Large intestine (tissue), 3 donors: ENCODE measurements at regions not wholly inside any gene's neighbourhood (a gene's known extent, or its start where the extent isn't known, plus 50 kb on each side); places are given as distances from the start of the nearest gene placed in this dataset.

Experiments used
- DNase-seq, 2 donors: peaks; one replicate each; pipeline versions ENCODE4 v3.0.0 to v3.0.0-alpha.2; 2013
- H3K27ac ChIP-seq: one replicate; pipeline ENCODE4 v1.5.1; 2013; ENCODE audit warnings: low read length
- H3K27me3 ChIP-seq: 2 replicates; pipeline ENCODE4 v1.6.1; 2013; ENCODE audit warnings: low read length; ENCODE audit not compliant: control insufficient read depth, insufficient read depth
- H3K36me3 ChIP-seq: 2 replicates; pipeline ENCODE4 v1.6.1; 2013; ENCODE audit warnings: low read length; ENCODE audit not compliant: control insufficient read depth, insufficient read depth
- H3K4me1 ChIP-seq: one replicate; pipeline ENCODE4 v1.6.1; 2013; ENCODE audit warnings: low read length; ENCODE audit not compliant: control insufficient read depth, insufficient read depth
- H3K4me3 ChIP-seq: one replicate; pipeline ENCODE4 v1.5.1; 2013; ENCODE audit warnings: low read length
- H3K9me3 ChIP-seq: one replicate; pipeline ENCODE4 v1.6.1; 2013; ENCODE audit warnings: mild to moderate bottlenecking, low read depth, low read length, moderate library complexity; ENCODE audit not compliant: control insufficient read depth
- WGBS: methylation state at CpG from one replicate; pipeline ENCODE4 v1.1.5; 2013; ENCODE audit warnings: low lambda C conversion rate; ENCODE audit not compliant: insufficient coverage; 5-methylcytosine and 5-hydroxymethylcytosine counted together

DNA sequence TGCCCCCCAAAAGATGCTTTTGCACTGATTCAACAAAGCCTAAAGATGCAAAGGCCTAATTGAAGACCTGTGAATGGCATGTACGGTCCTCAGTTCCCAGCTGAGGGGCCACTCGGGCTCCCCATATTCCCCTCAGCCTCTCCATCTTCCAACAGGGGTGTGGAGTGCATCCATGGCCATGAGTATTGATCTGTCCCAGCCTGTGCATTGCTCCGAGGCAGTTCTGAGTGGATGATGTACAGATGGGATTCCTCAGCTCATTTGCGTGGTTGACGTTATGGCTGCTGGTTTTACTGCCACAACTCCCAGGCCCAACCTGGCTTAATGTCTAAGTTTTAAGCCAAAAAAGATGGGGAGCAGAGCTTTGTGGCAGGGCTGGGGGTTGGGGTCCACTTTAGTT is 162.7 kb upstream of the ZNF267 start:
- no CpG with 5 or more reads among the region's 5 CpGs for WGBS
- H3K36me3 ChIP-seq: peaks cover 37% of the 10 kb centered on the region
- no peak overlapping the region for H3K4me3 ChIP-seq
- no peaks in the 10 kb centered on the region for H3K9me3 ChIP-seq
- no peaks in the 10 kb centered on the region for H3K27me3 ChIP-seq
- DNase-seq: no peak
- no peak overlapping the region for H3K27ac ChIP-seq
- peaks cover 10% of the 10 kb centered on the region for H3K4me1 ChIP-seq

DNA sequence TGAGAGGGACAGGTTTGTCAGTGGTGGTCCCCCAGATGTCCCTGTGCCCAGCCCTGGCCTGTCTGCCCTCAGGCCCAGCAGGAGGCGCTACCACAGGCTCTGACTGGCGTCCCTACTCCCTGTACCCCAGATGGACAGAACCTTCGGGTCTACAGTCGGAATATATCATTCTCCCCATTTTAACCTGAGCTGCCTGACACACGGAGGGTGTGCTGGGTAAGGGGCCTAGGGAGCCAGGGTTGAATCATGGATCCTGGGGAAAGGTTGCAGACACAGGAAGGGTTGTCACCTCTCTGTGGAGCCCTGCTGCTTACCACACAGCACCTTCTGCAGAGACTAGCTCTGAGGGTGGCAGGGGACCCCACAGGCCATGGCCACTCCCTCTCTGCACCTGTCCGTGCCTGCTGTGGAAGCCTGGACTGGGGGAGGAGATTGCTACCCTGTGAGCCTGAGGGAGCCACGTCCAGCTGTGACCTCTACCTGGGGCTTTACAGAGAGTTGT is 162.2 kb upstream of the ZNF267 start:
- WGBS: no CpG with 5 or more reads among the region's 7 CpGs
- Histone ChIP-seq H3K4me1 (peaks cover 10% of the 10 kb centered on the region), H3K36me3 (peaks cover 36% of the 10 kb centered on the region), H3K4me3 (no peak overlapping the region), H3K27me3 (no peaks in the 10 kb centered on the region), H3K27ac (no peak overlapping the region), H3K9me3 (no peaks in the 10 kb centered on the region)
- no peak for DNase-seq

DNA sequence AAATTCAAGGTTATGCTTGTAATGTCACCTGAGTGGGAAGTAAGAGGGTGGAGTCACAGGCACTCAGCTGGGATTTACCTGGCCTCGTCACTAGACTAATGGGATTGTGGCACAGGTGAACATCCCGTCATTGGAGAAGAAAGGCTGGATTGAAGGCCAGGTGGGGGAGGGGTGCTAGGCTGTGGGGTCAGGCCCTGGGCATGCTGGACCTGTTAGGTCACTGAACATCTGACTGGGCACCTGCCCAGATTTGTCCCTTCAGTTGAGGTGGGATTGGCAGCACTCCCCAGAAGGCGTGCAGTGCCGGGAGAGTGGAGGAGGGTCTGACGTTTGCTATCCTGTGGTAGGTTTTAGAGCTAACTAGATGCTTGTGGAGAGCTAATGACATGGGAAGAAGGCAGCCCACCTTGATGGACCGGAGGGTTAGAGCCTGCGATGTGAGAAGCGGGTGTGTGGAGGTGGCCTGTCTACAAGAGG is 161.5 kb upstream of the ZNF267 start:
- Histone ChIP-seq H3K9me3 (no peaks in the 10 kb centered on the region), H3K27ac (no peak overlapping the region), H3K27me3 (no peaks in the 10 kb centered on the region), H3K4me1 (peaks cover 10% of the 10 kb centered on the region), H3K4me3 (no peak overlapping the region), H3K36me3 (peaks cover 29% of the 10 kb centered on the region)
- no peak for DNase-seq
- WGBS: no CpG with 5 or more reads among the region's 8 CpGs

DNA sequence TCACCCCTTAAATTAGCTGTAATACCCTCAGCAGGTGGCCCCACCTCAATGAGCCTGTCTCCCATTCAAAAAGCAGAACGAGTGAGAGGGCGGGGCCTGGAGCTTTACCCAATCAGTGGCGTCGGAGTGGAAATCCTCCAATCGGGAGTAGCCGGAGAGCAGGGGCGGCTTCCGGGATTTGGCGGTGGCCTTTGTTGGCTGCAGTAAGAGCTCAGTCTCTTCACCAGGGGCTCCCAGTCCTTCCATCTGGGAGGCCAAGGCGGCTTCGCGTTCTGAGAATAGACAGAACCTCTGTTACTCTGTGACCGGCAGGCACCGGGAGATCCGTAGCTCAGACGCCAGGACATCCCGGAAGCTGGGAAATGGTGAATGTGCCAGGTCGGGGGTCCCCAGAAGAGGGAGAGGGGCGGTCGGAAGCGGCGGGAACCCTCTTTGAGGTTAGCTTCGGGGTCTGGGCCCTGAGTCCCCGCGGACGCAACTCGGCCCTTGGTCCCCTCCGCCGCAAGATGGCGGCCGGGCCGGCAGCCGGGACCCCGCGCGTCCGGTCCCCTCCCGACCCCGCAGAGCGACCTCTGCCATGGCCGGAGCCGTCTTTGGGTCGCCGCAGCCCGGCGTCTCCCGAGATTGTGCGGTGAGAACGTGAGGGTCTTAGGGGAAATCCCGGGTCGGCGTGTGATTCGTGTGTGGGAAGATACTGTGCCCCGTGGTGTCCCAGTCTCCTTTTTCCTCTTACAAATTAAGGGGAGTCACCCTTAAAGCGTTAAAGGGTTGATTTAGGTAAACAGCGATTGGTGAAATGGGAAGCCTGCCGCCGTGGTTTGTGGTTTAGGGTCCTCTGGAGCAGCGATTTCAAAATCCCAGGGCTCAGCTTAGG is 160.3 kb upstream of the ZNF267 start:
- Histone ChIP-seq H3K9me3 (no peaks in the 10 kb centered on the region), H3K36me3 (peaks cover 17% of the 10 kb centered on the region), H3K4me1 (peaks cover 10% of the 10 kb centered on the region), H3K4me3 (peak overlapping the region; percentile 89), H3K27ac (peak overlapping the region; percentile 84), H3K27me3 (no peaks in the 10 kb centered on the region)
- no CpG with 5 or more reads among the region's 59 CpGs for WGBS
- peak; percentile 90 to 93 for DNase-seq

DNA sequence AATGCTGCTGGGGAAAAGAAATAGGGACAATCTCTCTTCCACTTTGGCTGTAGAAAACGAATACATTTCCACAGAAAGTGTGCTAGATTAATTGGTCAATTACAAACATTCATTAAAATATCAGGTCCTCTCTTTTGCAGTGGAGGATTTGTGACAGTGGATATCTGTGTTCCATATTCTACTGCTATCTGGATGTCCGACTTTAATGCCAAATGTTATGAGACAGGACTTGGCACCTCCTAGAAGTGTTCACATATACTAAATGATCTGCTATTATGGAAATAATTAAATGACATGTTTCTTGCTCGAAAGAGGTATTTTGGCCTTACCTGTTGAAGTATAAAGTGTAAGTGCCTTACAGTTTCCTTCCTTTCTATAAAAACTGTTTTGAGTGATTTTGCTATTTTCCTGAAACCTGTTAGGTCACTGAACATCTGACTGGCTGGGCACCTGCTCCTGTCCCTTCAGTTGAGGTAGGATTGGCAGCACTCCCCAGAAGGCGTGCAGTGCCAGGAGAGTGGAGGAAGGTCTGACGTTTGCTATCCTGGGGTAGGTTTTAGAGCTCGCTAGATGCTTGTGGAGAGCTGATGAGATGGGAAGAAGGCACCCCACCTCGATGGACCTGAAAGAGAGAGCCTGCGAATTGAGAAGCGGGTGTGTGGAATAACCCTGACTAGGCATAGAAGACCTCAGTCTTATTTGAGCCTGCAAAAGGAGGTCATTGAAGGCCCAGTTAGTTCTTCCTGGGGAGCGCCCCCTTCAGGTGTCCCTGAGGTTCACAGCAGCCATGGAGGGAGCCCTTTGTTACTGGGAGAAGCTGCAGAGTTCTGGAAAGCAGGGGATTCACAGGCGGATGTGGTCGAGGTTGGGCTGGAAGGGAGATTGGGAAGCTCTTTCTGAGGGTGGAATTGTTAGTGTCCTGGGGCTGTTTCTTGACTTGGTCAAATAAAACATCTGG is 159.4 kb upstream of the ZNF267 start:
- H3K9me3 ChIP-seq: no peaks in the 10 kb centered on the region
- H3K4me3 ChIP-seq: peak overlapping the region; percentile 89
- H3K27me3 ChIP-seq: no peaks in the 10 kb centered on the region
- peak overlapping the region; percentile 84 for H3K27ac ChIP-seq
- DNase-seq: peak in 1 of 2 donors; percentile 26
- WGBS: 10% methylated on average over 2 of the region's 12 CpGs
- peaks cover 10% of the 10 kb centered on the region for H3K36me3 ChIP-seq
- H3K4me1 ChIP-seq: peaks cover 10% of the 10 kb centered on the region

DNA sequence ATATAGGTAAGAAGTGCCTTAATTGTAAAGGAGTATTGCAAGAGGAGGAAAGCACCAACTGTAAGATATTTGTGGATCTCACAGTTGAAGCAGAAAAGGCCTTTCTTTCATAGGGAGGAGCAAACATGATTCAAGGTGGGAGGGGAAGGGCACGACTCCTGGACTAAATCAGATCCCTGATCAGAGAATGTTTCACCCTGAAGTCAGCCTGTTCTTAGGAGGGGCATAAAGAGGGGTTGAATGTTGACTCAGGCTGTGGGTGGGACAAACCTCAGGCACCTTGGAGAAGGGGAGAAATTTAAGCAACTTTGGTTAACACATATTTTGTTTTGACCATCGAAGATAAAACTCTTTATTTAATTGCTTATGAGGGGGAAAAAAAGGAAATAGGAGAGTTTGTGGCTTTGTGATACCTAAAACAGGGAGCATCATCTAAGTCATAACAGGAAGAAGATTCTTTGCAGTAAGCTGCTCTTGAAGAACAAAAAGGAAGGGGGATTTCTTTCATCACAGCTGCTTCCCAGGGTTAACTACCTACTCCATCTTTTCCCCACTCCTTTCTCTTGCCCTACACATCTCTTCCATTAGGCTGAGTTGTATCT is 158.6 kb upstream of the ZNF267 start:
- no peaks in the 10 kb centered on the region for H3K9me3 ChIP-seq
- no CpG with 5 or more reads among the region's 2 CpGs for WGBS
- H3K4me3 ChIP-seq: no peak overlapping the region
- peaks cover 10% of the 10 kb centered on the region for H3K4me1 ChIP-seq
- DNase-seq: no peak
- H3K27me3 ChIP-seq: no peaks in the 10 kb centered on the region
- peaks cover 9% of the 10 kb centered on the region for H3K36me3 ChIP-seq
- H3K27ac ChIP-seq: no peak overlapping the region

DNA sequence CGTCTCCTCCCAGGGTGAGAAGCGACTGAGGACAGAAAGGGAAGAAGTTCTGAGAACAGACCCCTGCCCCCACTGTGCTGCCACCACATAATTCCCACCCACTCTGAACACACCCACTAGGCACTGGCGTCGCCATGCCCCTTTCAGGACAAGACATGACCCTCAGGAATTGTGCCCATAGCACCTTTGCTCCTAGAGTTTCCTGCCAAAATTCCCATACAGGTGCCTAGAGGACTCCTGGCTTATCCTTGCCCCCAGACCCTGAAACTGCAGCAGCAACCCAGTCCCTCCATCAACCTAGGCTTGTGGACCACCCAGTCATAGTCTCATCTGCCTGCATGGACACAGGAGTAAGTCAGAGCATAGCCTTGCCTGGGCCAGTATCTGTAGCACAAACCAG is 157.7 kb upstream of the ZNF267 start:
- H3K36me3 ChIP-seq: peaks cover 9% of the 10 kb centered on the region
- H3K9me3 ChIP-seq: no peaks in the 10 kb centered on the region
- peaks cover 10% of the 10 kb centered on the region for H3K4me1 ChIP-seq
- H3K4me3 ChIP-seq: no peak overlapping the region
- no CpG with 5 or more reads among the region's 4 CpGs for WGBS
- no peak for DNase-seq
- H3K27ac ChIP-seq: no peak overlapping the region
- H3K27me3 ChIP-seq: no peaks in the 10 kb centered on the region

DNA sequence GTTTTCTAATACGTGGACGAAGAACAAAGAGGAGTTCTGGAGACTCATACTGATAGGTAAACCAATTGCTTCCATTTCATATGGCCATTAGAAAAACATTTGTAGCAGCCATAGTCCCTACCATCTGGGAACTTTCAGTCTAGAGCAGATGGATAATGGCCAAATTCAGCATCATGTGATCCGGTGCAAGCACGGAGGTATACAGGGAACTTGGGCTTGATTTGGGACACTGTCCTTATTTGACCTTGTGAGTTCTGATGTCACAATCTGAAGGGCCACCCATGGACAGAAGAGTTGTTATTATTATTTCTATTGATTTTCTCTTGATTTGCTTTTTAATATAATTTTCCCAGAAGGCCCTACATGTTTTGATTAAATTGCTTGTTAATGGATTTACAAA is 154.6 kb upstream of the ZNF267 start:
- Histone ChIP-seq H3K4me3 (no peak overlapping the region), H3K36me3 (peaks cover 14% of the 10 kb centered on the region), H3K27me3 (no peaks in the 10 kb centered on the region), H3K27ac (no peak overlapping the region), H3K4me1 (peaks cover 10% of the 10 kb centered on the region), H3K9me3 (peaks cover 2% of the 10 kb centered on the region)
- no peak for DNase-seq
- WGBS: 100% methylated on average over 1 of the region's 4 CpGs

DNA sequence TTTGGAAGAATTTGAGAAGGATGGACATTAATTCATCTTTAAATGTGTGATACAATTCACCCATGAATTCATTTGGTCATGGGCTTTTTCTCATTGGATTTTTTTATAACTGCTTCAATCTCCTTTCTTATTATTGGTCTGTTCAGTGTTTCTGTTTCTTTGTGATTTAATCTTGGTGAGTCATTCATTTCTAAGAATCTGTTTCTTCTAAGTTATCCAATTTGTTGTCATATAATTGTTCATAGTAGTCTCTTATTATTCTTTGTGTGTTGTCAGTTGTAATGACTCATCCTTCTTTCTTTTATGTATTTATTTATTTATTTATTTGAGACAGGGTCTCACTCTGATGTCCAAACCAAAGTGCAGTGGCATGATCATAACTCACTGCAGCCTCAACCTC is 146.1 kb upstream of the ZNF267 start:
- DNase-seq: no peak
- H3K4me3 ChIP-seq: no peak overlapping the region
- peaks cover 20% of the 10 kb centered on the region for H3K36me3 ChIP-seq
- no peaks in the 10 kb centered on the region for H3K27me3 ChIP-seq
- no peaks in the 10 kb centered on the region for H3K4me1 ChIP-seq
- no peak overlapping the region for H3K27ac ChIP-seq
- peaks cover 5% of the 10 kb centered on the region for H3K9me3 ChIP-seq

DNA sequence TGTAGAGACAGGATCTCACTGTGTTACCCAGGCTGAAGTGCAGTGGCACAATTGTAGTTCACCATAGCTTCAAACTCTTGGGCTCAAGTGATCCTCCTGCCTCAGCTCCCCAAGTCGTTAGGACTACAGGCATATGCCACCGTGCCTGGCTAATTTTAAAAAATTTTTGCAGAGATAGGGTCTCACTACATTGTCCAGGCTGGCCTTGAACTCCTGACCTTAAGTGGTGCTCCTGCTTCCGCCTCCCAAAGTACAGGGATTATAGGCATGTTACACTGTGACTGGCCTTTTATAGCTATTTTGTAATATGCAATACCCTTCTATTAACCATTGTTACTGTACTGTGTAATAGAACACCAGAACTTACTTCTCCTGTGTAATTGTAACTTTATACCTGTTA is 139.3 kb upstream of the ZNF267 start:
- Histone ChIP-seq H3K27ac (no peak overlapping the region), H3K4me3 (no peak overlapping the region), H3K27me3 (no peaks in the 10 kb centered on the region), H3K4me1 (no peaks in the 10 kb centered on the region), H3K9me3 (peaks cover 7% of the 10 kb centered on the region), H3K36me3 (peaks cover 18% of the 10 kb centered on the region)
- no CpG with 5 or more reads among the region's 3 CpGs for WGBS
- DNase-seq: no peak
